ENCODE measurements at regions not wholly inside any gene's neighbourhood (a gene's known extent, or its start where the extent isn't known, plus 50 kb on each side); places are given as distances from the start of the nearest gene placed in this dataset.
"Not testable (repeated sequence)": the region's sequence is repeated elsewhere in the genome, so short reads cannot be mapped to it uniquely, and the experiment has no call there.

- DNase-seq (ENCODE audit: extremely low spot score) = no peak
- ChIA-PET POLR2A (no interaction called here), CTCF (interaction anchor here (0.7 kb wide), 1 partner anchor 56 kb away, joined by 3 read pairs; no protein-coding TSS in a partner anchor)
- TF ChIP-seq FOXK2 (IDR thresholded peaks at IDR 0.05) (no peak), L3MBTL2 (conservative IDR thresholded peaks at IDR 0.05) (no peak), ARNT (IDR thresholded peaks at IDR 0.05) (no peak), NFRKB (IDR thresholded peaks at IDR 0.05) (no peak), TARDBP (IDR thresholded peaks at IDR 0.05) (no peak), HDGF (IDR thresholded peaks at IDR 0.05; ENCODE audit: borderline replicate concordance) (no peak), SP1 (IDR thresholded peaks at IDR 0.05) (no peak), ELF4 (IDR thresholded peaks at IDR 0.05) (no peak), FOXM1 (IDR thresholded peaks at IDR 0.05; ENCODE audit: borderline replicate concordance) (no peak), LEF1 (IDR thresholded peaks at IDR 0.05; ENCODE audit: borderline replicate concordance) (no peak), PKNOX1 (IDR thresholded peaks at IDR 0.05) (no peak)
Measured at GRCh38 chr3:88480822-88481221, 331.1 kb downstream of the C3orf38 start.

- DNase-seq (ENCODE audit: extremely low spot score) = no peak
- POLR2A ChIA-PET = no interaction called here
- no peak for TF ChIP-seq ZNF384 (IDR thresholded peaks at IDR 0.05)
- CTCF ChIA-PET = no interaction called here
Measured at GRCh38 chr3:88485001-88485400, 335.2 kb downstream of the C3orf38 start.

- CTCF ChIA-PET; POLR2A ChIA-PET; DNase-seq (ENCODE audit: extremely low spot score): not testable (repeated sequence)
- TF ChIP-seq PKNOX1 (IDR thresholded peaks at IDR 0.05) = peak; percentile 67
Measured at GRCh38 chr3:88508818-88509217, 359.1 kb downstream of the C3orf38 start.

GRCh38 chr3:88509582-88509981 lies 359.8 kb downstream of the C3orf38 start:
- TF ChIP-seq ZNF384 (IDR thresholded peaks at IDR 0.05) (no peak), FOXM1 (IDR thresholded peaks at IDR 0.05; ENCODE audit: borderline replicate concordance) (no peak), NFRKB (IDR thresholded peaks at IDR 0.05) (no peak), L3MBTL2 (conservative IDR thresholded peaks at IDR 0.05) (no peak), CTBP1 (IDR thresholded peaks at IDR 0.05; ENCODE audit: borderline replicate concordance) (no peak), SUZ12 (IDR thresholded peaks at IDR 0.05) (no peak)
- POLR2A ChIA-PET = no interaction called here
- CTCF ChIA-PET = no interaction called here
- DNase-seq (ENCODE audit: extremely low spot score) = no peak

GRCh38 chr3:88528494-88528893 lies 378.7 kb downstream of the C3orf38 start:
- CTCF ChIA-PET = no interaction called here
- no peak for DNase-seq (ENCODE audit: extremely low spot score)
- POLR2A ChIA-PET = no interaction called here
- no peak for TF ChIP-seq ZNF384 (IDR thresholded peaks at IDR 0.05)
- no peak for TF ChIP-seq PKNOX1 (IDR thresholded peaks at IDR 0.05)
- no peak for TF ChIP-seq ELF4 (IDR thresholded peaks at IDR 0.05)
- TF ChIP-seq L3MBTL2 (conservative IDR thresholded peaks at IDR 0.05) = no peak
- no peak for TF ChIP-seq SUZ12 (IDR thresholded peaks at IDR 0.05)
- TF ChIP-seq LEF1 (IDR thresholded peaks at IDR 0.05; ENCODE audit: borderline replicate concordance) = no peak
- TF ChIP-seq TARDBP (IDR thresholded peaks at IDR 0.05) = no peak
- TF ChIP-seq FOXA1 (IDR thresholded peaks at IDR 0.05) = no peak
- TF ChIP-seq CTBP1 (IDR thresholded peaks at IDR 0.05; ENCODE audit: borderline replicate concordance) = no peak
- TF ChIP-seq FOXM1 (IDR thresholded peaks at IDR 0.05; ENCODE audit: borderline replicate concordance) = no peak
- TF ChIP-seq SP1 (IDR thresholded peaks at IDR 0.05) = no peak
- TF ChIP-seq FOXK2 (IDR thresholded peaks at IDR 0.05) = no peak
- no peak for TF ChIP-seq HDGF (IDR thresholded peaks at IDR 0.05; ENCODE audit: borderline replicate concordance)
- TF ChIP-seq BHLHE40 (IDR thresholded peaks at IDR 0.05; ENCODE audit: borderline replicate concordance) = no peak
- no peak for TF ChIP-seq NFRKB (IDR thresholded peaks at IDR 0.05)

GRCh38 chr3:88534534-88534933 lies 384.8 kb downstream of the C3orf38 start:
- no peak for TF ChIP-seq PKNOX1 (IDR thresholded peaks at IDR 0.05)
- no peak for TF ChIP-seq ARNT (IDR thresholded peaks at IDR 0.05)
- TF ChIP-seq ELF4 (IDR thresholded peaks at IDR 0.05) = no peak
- no peak for TF ChIP-seq L3MBTL2 (conservative IDR thresholded peaks at IDR 0.05)
- no peak for TF ChIP-seq FOXK2 (IDR thresholded peaks at IDR 0.05)
- TF ChIP-seq BHLHE40 (IDR thresholded peaks at IDR 0.05; ENCODE audit: borderline replicate concordance) = no peak
- no peak for TF ChIP-seq FOXM1 (IDR thresholded peaks at IDR 0.05; ENCODE audit: borderline replicate concordance)
- DNase-seq (ENCODE audit: extremely low spot score) = no peak
- ChIA-PET CTCF (interaction anchor here (0.6 kb wide), 1 partner anchor 32 kb away, joined by 3 read pairs; no protein-coding TSS in a partner anchor), POLR2A (no interaction called here)

- TF ChIP-seq LEF1 (IDR thresholded peaks at IDR 0.05; ENCODE audit: borderline replicate concordance) (no peak), ARNT (IDR thresholded peaks at IDR 0.05) (no peak), ELF4 (IDR thresholded peaks at IDR 0.05) (no peak), CTBP1 (IDR thresholded peaks at IDR 0.05; ENCODE audit: borderline replicate concordance) (no peak), HDGF (IDR thresholded peaks at IDR 0.05; ENCODE audit: borderline replicate concordance) (no peak), SP1 (IDR thresholded peaks at IDR 0.05) (no peak), PKNOX1 (IDR thresholded peaks at IDR 0.05) (no peak), ZNF384 (IDR thresholded peaks at IDR 0.05) (no peak), FOXK2 (IDR thresholded peaks at IDR 0.05) (no peak), SUZ12 (IDR thresholded peaks at IDR 0.05) (no peak), TARDBP (IDR thresholded peaks at IDR 0.05) (no peak), FOXM1 (IDR thresholded peaks at IDR 0.05; ENCODE audit: borderline replicate concordance) (no peak), L3MBTL2 (conservative IDR thresholded peaks at IDR 0.05) (no peak), BHLHE40 (IDR thresholded peaks at IDR 0.05; ENCODE audit: borderline replicate concordance) (no peak)
Measured at GRCh38 chr3:88535563-88535962, 385.8 kb downstream of the C3orf38 start.

More at GRCh38 chr3:88535563-88535962, 385.8 kb downstream of the C3orf38 start:
- ChIA-PET POLR2A (no interaction called here), CTCF (no interaction called here)
- no peak for DNase-seq (ENCODE audit: extremely low spot score)

Measured in HEK293T (cell line).